Hindlimb muscle (tissue), 1 donor: ENCODE measurements at regions not wholly inside any gene's neighbourhood (a gene's known extent, or its start where the extent isn't known, plus 50 kb on each side); places are given as distances from the start of the nearest gene placed in this dataset.
"Not testable (repeated sequence)": the region's sequence is repeated elsewhere in the genome, so short reads cannot be mapped to it uniquely, and the experiment has no call there.

ENCODE experiments used
- DNase-seq: peaks from one replicate; pipeline ENCODE4 v3.0.0-alpha.2; 2013

- DNase-seq = no peak
These were observed 306.7 kb downstream of the EPB41L4A start for GRCh38 chr5:112112346-112112745.

- DNase-seq = no peak
These were observed 309.6 kb downstream of the EPB41L4A start for GRCh38 chr5:112109331-112110007.

- DNase-seq = no peak
These were observed 312.2 kb downstream of the EPB41L4A start for GRCh38 chr5:112106878-112107277.

- DNase-seq = no peak
These were observed 321.3 kb downstream of the EPB41L4A start for GRCh38 chr5:112097768-112098167.

- no peak for DNase-seq
These were observed 330.2 kb upstream of the NREP start for GRCh38 chr5:112087222-112087621.

GRCh38 chr5:112086740-112087139 lies 329.7 kb upstream of the NREP start:
- DNase-seq = no peak

GRCh38 chr5:112084149-112084548 lies 327.2 kb upstream of the NREP start:
- DNase-seq = no peak

GRCh38 chr5:112083623-112084022 lies 326.6 kb upstream of the NREP start:
- no peak for DNase-seq

- DNase-seq = no peak
These were observed 320.2 kb upstream of the NREP start for GRCh38 chr5:112077180-112077579.

- DNase-seq = no peak
These were observed 313.0 kb upstream of the NREP start for GRCh38 chr5:112070022-112070421.

- no peak for DNase-seq
These were observed 312.3 kb upstream of the NREP start for GRCh38 chr5:112069329-112069728.

GRCh38 chr5:112068593-112068992 lies 311.6 kb upstream of the NREP start:
- no peak for DNase-seq

- no peak for DNase-seq
These were observed 308.8 kb upstream of the NREP start for GRCh38 chr5:112065781-112066180.

- DNase-seq = no peak
These were observed 308.0 kb upstream of the NREP start for GRCh38 chr5:112064956-112065355.

GRCh38 chr5:112064271-112064701 lies 307.3 kb upstream of the NREP start:
- peak; percentile 36 for DNase-seq

- no peak for DNase-seq
These were observed 306.9 kb upstream of the NREP start for GRCh38 chr5:112063856-112064255.

GRCh38 chr5:112063191-112063590 lies 306.2 kb upstream of the NREP start:
- no peak for DNase-seq

GRCh38 chr5:112062181-112062580 lies 305.2 kb upstream of the NREP start:
- no peak for DNase-seq

GRCh38 chr5:112061666-112062065 lies 304.7 kb upstream of the NREP start:
- no peak for DNase-seq

- no peak for DNase-seq
These were observed 302.7 kb upstream of the NREP start for GRCh38 chr5:112059579-112060135.

- DNase-seq = no peak
These were observed 292.7 kb upstream of the NREP start for GRCh38 chr5:112049738-112050137.

- no peak for DNase-seq
These were observed 279.2 kb upstream of the NREP start for GRCh38 chr5:112036206-112036605.

GRCh38 chr5:112034421-112034979 lies 277.5 kb upstream of the NREP start:
- no peak for DNase-seq

- DNase-seq = not testable (repeated sequence)
These were observed 269.9 kb upstream of the NREP start for GRCh38 chr5:112026879-112027278.
